Kidney epithelial cell (primary cell): ENCODE measurements at regions not wholly inside any gene's neighbourhood (a gene's known extent, or its start where the extent isn't known, plus 50 kb on each side); places are given as distances from the start of the nearest gene placed in this dataset.

Experiments
- DNase-seq: peaks from one replicate; pipeline ENCODE4 v3.0.0-alpha.2; 2010; ENCODE audit warnings: low read depth
- H3K27me3 ChIP-seq: 2 replicates; pipeline ENCODE4 v1.6.0; 2011; ENCODE audit warnings: low read length; ENCODE audit not compliant: control insufficient read depth, insufficient read depth
- H3K36me3 ChIP-seq: 2 replicates; pipeline ENCODE4 v1.5.1; 2011; ENCODE audit warnings: low read length; ENCODE audit not compliant: control insufficient read depth, insufficient read depth
- H3K4me3 ChIP-seq: 2 replicates; pipeline ENCODE4 v1.5.1; 2011; ENCODE audit warnings: low read depth, mild to moderate bottlenecking, control low read depth, low read length
- CTCF ChIP-seq: IDR thresholded peaks from 2 replicates; pipeline ENCODE4 v1.5.1; 2011; ENCODE audit warnings: mild to moderate bottlenecking, moderate library complexity, low read length, control low read depth, inconsistent platforms; ENCODE audit not compliant: insufficient read depth, poor library complexity, severe bottlenecking

GRCh38 chr11:88036701-88037100 is 138.5 kb downstream of the RAB38 start:
- no peak for TF ChIP-seq CTCF
- Histone ChIP-seq H3K4me3 (no peak overlapping the region), H3K27me3 (no peaks in the 10 kb centered on the region), H3K36me3 (no peaks in the 10 kb centered on the region)
- DNase-seq: no peak

GRCh38 chr11:88035271-88035670 is 140.0 kb downstream of the RAB38 start:
- no peak for DNase-seq
- Histone ChIP-seq H3K4me3 (no peak overlapping the region), H3K27me3 (no peaks in the 10 kb centered on the region), H3K36me3 (no peaks in the 10 kb centered on the region)
- TF ChIP-seq CTCF: no peak

GRCh38 chr11:88017666-88018065 is 157.6 kb downstream of the RAB38 start:
- Histone ChIP-seq H3K27me3 (no peaks in the 10 kb centered on the region), H3K4me3 (no peak overlapping the region), H3K36me3 (no peaks in the 10 kb centered on the region)
- DNase-seq: no peak
- TF ChIP-seq CTCF: no peak

- no peak overlapping the region for H3K4me3 ChIP-seq
- H3K27me3 ChIP-seq: no peaks in the 10 kb centered on the region
- DNase-seq: peak; percentile 60
- TF ChIP-seq CTCF: peak; percentile 72
- no peaks in the 10 kb centered on the region for H3K36me3 ChIP-seq
Measured at GRCh38 chr11:88016392-88017170, 158.7 kb downstream of the RAB38 start.

- Histone ChIP-seq H3K27me3 (no peaks in the 10 kb centered on the region), H3K4me3 (no peak overlapping the region), H3K36me3 (no peaks in the 10 kb centered on the region)
- no peak for DNase-seq
- no peak for TF ChIP-seq CTCF
Measured at GRCh38 chr11:88015170-88015569, 160.1 kb downstream of the RAB38 start.
